Activated CD4-positive, CD25-positive, alpha-beta regulatory T cell treated with anti-CD3 and anti-CD28 coated beads, Interleukin-2, amount 50 U/mL, for 16 hours (primary cell): ENCODE measurements at regions not wholly inside any gene's neighbourhood (a gene's known extent, or its start where the extent isn't known, plus 50 kb on each side); places are given as distances from the start of the nearest gene placed in this dataset.
"Not testable (repeated sequence)": the region's sequence is repeated elsewhere in the genome, so short reads cannot be mapped to it uniquely, and the experiment has no call there.

ENCODE experiments used
- DNase-seq: peaks from one replicate; pipeline ENCODE4 v3.0.0-alpha.2; 2020; ENCODE audit warnings: low read depth, low spot score

DNA sequence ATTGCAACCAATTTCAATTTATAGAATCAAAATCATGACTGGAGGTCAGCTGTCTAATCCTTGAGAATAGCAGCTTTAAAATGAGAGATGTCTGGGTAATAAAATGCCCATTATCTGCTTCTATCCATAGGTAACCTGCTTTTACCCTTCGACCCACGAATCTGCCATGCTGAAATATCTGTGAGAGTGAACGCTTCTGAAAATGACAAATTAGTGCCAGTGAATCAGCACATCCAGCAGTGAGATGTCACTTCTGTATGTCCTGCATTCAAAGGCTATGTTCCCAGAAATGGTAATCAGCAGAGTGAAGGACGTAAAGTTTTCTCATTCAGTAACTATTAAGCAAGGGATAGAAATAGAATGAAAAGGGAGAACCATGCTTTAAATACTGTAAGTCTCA is 532.4 kb upstream of the ITGA1 start:
- DNase-seq, result no peak

DNA sequence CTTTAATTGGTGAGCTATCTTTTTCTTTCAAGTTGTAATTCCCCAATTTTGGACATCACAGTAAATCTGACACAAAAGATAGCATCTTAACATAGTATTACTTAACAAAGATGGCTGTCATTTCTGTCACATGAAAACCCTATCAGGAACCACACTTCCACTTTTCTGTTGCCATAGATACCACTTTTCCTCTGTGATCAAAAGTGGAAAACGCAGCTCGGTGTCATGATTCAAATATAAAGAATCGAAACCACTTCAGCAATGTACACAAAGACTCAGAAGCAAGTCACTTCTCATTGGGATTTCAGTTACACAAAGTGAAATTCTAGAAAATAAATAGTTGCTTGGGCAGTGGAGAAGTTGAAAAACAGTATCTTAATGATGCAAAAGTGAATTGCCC is 524.9 kb upstream of the ITGA1 start:
- no peak for DNase-seq

DNA sequence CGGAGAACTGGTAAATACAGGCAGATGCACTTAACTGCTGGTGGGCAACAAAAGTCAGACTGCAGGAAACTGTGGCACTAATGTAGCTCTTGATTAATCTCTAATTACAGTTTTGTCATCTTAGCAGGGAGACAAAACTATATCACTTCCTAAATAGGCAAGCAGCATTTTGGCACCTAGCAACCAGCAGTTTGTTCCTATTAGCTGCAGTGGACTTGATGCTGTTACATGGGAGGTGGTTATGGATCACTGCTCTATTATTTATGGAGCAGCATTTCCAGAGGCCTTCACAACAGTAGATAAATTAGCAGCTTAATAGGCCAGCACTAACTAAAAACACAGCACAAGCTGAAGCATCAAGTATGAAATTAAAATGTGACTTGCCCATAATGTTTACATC is 518.3 kb upstream of the ITGA1 start:
- DNase-seq, result no peak

DNA sequence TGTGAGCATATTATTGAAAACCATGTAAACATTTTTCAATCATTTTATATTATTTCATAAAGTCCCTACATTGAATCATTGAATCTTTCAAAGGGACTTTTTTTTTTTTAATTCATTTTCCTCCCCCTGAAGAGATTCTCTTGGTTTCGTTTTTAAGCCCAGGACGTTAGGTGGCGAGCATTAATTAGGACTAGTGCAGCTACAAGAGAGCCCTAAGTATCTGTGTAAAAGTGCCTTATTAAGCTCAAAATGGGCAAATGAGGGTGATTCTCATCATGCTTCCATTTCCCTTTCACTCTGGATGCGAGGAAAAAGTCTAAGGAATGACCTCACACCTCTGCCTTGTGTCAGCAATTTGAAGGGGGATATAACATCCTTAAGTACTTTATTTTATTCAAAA is 517.9 kb upstream of the ITGA1 start:
- DNase-seq, result no peak

DNA sequence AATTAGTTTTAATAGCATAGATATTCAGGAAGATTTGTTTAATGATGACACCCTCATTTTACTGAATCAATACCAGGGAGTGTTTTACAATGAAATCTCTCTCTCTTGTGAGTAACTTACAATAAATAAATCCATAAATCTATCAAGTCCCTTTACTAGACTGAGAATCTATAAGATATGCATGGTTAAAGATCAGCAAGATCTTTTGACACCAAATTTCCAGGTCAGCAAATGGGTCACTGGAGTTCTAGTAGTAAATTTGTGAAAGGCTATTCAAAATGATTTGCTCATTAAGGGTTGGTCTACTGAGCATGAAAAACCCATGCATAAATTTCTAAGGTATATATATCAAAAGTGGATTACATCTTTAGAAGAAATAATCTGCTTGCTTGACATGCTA is 512.1 kb upstream of the ITGA1 start:
- no peak for DNase-seq

DNA sequence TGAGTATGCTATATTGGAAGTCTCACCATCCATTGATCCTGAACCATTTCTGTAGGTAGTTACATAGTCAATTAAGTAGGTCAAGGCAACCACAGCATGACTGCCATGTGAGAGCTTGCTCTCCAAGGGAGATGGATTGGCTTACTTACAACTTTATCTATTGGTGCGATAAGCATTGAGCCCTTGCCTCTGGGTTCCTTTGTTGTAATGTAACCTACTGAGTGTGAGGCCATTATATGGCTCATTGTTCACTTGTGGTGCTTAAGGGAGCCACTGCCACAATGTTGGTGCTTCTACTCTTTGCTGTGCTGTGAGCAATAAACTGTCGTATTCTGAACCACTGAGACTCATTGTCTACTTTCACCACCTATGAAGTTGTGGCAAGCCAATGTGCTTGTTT is 510.6 kb upstream of the ITGA1 start:
- DNase-seq, result no peak

DNA sequence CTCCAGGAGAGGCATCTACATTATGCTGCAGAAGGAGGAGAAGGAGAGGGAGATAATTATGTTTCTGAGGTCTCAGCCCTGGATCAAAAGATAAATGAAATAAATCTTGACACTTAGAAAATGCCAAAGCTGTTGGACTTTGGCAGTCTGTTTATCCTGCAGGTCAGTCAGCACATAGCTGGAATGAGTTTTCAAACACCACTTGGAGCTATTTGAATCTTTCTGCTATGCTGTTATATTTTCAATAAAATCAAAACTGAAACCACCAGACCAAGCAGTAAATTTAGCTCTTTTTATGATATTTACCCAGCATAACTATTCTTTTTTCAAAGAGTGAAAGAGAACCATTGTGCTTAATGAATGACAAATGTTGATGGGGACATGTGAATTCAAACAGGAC is 505.1 kb upstream of the ITGA1 start:
- no peak for DNase-seq

DNA sequence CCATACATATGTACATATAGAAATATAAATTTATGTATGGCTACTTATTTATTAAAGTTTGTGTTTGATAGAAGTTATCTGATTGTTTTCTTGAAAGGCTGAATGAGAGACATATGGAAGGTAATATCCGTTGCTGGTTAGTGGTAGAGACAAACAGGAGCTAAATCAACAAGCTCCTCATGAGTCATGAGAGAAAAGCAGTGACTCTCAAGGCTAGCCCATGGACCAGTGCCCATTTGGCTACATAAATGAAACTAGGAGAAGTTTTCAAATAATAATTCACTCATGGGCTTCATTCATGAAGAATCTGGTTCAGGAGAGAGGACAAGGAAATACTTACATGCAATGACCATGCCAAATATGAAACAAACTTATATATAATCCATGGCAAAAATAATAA is 504.5 kb upstream of the ITGA1 start:
- no peak for DNase-seq

DNA sequence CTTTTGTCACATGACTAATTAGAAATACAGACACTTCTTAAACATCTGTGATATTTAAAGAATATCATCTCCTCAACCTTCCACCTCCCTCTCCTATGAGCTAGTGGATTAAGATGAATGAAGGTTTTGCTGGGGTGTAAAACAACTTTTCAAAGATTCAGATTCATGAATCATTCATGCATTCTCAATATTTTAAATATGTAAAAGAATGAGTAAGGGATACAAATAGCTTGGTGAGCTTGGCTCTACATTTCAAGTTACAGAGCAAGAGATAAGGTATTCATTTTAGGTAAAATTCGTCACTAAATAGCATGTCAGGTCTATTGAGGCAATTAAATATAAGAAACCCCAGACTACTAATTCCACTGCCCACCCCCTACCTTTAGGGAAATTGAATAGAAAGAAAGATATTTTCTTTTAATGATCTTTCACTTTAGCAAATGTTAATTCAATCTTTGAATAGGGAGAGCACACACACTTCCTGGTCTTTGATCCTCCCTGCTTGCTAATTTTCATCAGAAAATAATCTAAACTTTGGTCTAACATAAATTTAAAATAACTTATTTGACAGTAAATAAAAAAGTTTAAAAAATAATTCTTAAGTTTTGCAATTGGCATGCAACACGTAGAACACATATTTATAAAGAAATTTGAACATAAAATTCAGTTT is 486.9 kb upstream of the ITGA1 start:
- DNase-seq, result no peak

DNA sequence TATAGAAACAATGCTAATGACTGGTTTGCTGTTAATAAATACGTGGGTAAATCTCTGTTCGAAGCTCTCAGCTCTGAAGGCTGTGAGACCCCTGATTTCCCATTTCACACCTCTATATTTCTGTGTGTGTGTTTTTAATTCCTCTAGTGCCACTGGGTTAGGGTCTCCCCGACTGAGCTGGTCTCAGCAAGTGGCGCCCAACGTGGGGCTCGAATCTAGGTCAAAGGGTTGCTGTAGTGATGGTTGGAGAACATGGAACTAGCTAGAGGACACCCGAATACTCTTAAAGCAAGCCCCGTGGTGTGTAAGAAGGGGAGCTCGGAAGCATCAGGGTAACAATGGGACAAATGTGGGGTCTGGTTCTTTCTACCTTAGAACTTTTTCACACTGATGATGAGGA is 482.9 kb upstream of the ITGA1 start:
- DNase-seq, result not testable (repeated sequence)

DNA sequence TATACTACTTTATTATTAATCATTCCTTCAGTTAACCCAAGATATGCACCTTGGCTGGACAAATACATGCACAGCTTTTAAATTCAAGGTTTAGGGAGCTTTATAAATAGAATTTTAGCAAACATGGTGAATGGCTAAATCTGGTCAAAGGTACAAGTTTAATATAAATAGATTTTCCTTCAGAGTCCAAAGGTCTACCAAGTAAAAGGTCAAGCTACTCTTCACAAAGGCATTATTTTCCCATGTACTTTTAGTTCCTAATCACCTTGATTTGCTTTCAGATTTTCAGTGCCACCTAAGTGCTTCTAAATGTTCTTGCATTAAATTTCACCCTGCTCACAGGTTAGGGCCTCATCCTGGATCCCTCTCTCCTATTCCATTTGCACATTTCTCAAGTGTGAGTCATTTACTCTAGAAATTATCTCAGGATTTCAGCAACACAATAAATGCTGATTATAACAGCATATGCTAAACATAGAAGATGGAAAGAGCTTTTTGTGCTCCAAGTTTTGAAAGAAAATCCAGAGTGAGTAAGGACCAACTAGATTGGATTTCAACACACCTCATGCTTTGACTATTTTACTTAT is 459.4 kb upstream of the ITGA1 start:
- DNase-seq, result no peak

DNA sequence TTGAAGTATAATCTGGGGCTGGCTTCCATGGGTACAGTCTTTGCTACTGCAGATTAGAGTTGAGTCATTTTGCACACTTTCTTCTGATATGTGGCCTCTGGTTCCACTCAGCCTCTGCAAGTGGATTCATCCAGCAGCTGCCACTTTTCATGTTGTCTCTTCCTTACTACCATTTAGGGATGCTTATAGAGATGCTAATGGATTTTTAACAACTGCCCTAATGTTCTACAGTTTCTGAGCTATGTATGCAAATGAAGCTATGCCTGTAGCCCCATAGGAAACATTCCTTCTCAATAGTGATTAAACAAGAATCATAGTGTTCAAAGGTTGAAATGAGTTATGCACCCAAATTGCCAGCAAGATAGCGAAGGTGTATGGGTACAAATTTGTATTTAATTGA is 456.0 kb upstream of the ITGA1 start:
- DNase-seq, result no peak

DNA sequence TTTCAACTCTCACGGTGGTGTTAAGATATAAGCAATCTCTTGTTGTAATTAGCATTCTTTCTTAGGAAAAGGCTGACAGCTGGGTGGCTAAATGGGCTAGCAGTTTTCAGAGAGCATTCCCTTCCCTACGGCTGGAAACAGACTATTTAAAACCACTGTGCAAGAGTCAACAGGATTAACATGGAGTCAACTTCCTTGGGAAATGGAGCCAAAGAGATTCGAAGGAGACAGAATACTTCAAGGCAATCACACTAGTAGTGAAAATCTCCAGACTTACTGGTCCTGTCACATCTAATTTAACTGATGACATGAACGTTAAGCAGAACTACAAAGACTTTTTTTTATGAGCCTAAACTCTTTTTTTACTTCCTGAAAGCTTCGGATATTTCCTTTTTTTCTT is 453.3 kb upstream of the ITGA1 start:
- no peak for DNase-seq

DNA sequence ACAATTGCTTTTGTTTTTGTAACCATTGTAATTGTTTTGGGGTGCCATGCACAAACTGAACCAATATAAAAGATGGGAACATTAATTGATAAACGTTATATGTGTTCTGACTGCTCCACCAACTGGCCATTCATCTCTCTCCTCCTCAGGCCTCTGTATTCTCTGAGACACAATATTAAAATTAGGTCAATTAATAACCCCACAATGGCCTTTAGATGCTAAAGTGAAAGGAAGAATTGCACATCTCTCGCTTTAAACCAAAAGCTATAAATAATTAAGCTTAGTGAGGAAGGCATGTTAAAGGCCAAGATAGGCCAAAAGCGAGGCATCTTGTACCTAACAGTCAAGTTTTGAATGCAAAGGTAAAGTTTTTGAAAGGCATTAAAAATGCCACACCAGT is 448.4 kb upstream of the ITGA1 start:
- no peak for DNase-seq

DNA sequence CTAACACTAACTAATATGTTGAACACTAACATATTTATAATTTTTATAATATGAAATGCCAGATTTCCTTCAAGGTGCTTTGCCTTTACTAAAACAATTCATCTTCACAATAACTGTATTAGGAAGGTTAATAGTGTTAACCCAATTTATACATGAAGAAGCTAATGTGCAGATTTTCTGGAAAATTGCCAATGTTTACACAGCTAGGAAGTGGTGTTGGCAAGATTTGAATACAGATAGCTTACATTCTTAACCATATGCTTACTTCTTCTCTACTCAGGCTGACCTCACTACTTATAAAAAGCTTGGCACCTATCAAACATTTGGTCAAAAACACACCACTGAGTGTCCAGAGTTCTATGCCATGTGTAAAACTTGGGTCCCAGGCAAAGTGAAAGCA is 445.4 kb upstream of the ITGA1 start:
- no peak for DNase-seq

DNA sequence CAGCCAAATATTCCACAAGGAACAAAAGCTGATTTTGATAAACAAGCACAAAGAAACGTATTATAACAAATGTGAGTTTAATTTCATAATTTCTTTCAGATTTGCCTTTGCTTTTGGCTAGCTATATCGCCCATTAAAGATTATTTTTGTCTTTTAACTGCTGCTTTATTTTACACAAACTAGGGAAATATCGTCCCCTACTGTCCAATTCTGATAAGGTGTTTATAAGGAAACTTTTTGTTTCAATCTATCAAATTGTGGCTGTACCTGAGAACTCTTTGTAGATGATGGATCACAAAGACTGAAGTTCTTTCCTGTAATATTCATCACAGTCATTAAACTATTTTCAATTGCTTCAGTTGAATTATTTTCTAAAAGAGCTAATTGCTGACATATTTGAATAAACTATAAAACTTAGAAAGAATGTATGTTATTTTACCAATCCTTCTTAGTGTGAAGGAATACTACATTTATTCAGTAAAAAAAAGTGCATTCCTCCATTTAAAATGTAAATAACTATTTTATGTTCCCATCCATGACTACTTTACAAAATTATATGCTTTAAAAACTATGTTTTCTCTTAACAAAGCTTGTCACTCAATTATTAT is 431.3 kb upstream of the ITGA1 start:
- DNase-seq, result no peak

DNA sequence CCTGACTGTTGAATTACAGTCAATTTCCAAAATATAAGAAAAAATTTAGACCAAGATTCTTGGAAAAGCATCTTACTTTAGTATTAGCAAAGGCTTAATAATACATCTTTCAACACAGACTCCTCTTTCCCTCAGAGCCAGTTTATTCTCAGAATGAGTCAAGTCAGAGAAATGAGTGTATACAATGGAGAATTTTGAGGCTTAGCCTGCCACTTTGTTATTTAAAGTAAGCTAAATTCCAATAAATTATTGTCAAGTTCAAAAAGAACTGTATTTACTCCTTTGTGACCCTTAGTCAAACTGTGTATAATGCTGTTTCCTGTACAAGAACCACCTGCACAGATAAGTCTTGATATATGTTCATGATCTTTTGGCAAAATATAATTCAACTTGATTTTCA is 428.5 kb upstream of the ITGA1 start:
- no peak for DNase-seq

DNA sequence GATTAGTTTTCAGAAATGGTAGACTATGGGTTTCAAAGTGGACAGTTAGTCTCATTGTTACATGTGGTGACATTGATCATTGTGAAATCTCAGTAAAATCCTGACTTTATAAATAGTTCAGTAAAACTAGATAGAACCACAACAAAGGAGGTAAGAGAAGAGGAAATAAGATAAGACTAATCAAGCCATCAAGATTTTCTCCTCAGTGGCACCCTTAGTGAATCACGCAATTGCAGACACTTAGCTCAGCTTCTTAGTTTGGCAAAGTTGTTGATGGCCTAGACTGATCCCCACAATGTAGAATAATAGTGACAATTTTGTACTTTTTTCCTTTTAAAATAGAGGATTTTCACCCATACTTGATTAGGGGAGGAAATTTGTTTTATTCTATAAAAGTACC is 426.7 kb upstream of the ITGA1 start:
- DNase-seq, result no peak

DNA sequence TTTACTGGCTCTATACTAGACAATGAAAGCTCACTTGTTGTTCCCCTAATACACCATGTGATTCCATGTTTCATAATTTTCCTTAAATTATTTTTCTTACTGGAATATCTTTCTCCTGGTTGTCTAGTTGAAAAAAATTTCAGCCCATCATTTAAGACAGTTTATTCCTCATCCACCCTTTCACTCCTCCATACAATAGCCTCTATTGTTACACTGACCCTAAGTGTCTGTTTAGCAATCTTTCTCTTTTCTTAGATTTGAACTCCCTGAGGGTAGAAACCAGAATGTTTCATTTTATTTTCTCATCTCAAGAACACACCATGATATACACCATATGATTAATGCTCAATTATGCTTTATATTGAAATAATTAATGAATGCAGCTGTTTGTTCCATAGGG is 413.4 kb upstream of the ITGA1 start:
- no peak for DNase-seq

DNA sequence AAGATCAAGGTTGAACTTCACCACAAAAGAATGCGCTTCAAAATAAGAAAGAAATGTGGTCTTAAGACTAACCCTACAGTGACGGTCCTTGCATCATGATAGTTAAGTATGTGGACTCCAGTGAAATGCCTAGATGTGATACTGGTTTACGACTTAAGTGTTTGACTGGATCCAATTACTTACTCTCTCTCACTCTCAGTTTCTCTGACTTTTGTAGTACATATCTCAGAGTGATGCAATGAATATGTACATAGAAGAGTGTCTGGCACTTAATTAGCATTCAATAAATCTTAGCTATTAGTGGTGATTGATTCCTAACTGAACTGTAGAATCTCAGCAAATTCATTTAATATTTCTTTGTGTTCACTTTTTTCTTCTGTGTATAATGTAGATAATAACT is 411.7 kb upstream of the ITGA1 start:
- DNase-seq, result no peak

DNA sequence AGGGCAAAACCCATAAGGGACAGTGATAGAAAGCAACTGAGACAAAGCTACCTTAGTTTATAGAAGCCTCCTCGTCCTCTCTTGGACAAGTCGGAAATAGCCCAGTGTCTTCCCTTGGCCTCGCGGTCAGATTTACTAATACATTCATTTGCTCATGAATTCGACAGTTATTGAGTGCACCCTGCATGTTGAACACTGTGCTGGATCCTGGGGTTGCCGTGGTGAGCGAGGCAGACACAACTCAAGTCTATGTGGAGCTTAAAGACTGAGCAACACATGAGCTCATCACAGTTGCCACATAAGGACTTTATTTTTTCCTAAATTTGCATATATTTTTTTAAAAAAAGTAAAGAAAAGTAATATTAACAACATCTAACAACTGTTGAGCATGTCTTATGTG is 411.1 kb upstream of the ITGA1 start:
- DNase-seq, result no peak

DNA sequence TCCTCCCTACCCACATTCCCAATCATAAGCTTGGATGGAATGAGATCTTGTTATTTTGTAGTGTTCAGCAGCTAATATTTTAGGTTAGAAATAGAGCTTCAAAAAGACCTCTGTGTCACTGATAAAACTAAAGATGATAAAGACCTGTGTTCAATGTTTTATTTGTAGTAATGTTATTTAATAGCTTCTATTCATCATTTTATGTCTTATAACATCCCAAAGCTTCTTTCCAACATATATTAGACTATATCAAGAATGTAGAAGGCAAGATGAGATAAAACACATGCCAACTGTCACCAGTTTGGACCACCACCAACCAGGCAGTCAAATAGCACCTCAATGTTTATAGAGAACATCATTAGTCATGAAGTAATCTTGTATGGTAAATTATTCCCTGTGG is 409.5 kb upstream of the ITGA1 start:
- DNase-seq, result no peak

DNA sequence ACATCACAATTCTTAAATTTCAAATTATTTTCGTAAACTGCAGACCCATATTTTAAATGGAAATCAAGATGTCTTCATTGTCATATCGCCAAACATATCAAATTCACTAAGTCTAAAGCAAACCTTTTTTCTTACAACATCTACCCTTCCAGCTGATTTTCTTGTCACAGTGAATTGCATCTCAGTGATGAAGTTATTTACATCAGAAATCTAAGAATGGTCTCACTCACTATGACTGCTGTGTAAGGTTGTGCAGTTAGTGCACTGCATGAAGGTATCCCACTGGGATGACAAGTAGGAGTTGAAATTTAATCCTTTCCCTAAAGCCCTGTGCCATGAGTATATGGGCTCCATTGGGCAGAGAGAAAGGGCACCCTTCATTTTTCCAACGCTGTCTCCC is 399.4 kb upstream of the ITGA1 start:
- no peak for DNase-seq

DNA sequence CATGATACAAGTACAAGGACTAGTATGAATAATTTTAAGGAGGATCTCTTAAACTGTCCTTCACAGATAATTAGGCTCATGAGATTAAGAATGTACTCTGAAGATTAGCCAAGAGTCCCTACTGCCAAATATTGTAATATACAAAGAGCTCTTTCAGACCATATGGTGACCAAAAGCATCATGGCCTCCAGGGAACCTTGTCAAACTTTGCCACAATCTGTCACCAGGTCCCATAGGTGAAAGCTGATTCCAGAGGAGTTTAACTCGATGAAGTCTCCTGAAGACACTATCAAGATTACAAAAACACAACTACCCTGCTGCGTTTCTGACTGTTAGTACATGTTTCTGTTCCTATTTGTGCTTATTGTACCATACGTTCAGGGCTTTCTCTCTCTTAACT is 395.4 kb upstream of the ITGA1 start:
- no peak for DNase-seq
